Esophagus muscularis mucosa (tissue), 4 donors: ENCODE measurements at regions not wholly inside any gene's neighbourhood (a gene's known extent, or its start where the extent isn't known, plus 50 kb on each side); places are given as distances from the start of the nearest gene placed in this dataset.

Experiments
- DNase-seq: peaks from one replicate; pipeline ENCODE4 v3.0.0-alpha.2; 2017; ENCODE audit errors: extremely low spot score
- H3K27ac ChIP-seq, 4 donors: fragments of 200-600 bp; sonication (generic); replicated peaks in 1 of 4; 1 replicate in 3 of 4; 2 replicates in 1 of 4; pipeline ENCODE4 v1.5.1; 2016 to 2019; ENCODE audit warnings: mild to moderate bottlenecking in 1 of 4
- H3K27me3 ChIP-seq, 4 donors: fragments of 200-600 bp; sonication (generic); one replicate each; pipeline versions ENCODE4 v1.5.1 to v1.6.0; 2016 to 2019
- H3K36me3 ChIP-seq, 4 donors: fragments of 200-600 bp; sonication (generic); one replicate each; pipeline ENCODE4 v1.5.1; 2016 to 2019
- H3K4me1 ChIP-seq, 4 donors: fragments of 200-600 bp; sonication (generic); one replicate each; pipeline ENCODE4 v1.5.1; 2016 to 2019
- H3K4me3 ChIP-seq, 4 donors: fragments of 200-600 bp; sonication (generic); 1 replicate in 2 of 4; 2 replicates in 2 of 4; pipeline ENCODE4 v1.5.1; 2016 to 2019; ENCODE audit warnings: mild to moderate bottlenecking in 4 of 4, moderate library complexity in 1 of 4
- H3K9me3 ChIP-seq, 4 donors: fragments of 200-600 bp; sonication (generic); 1 replicate in 3 of 4; 2 replicates in 1 of 4; pipeline ENCODE4 v1.5.1; 2016 to 2019
- EP300 ChIP-seq: sonication (generic); formaldehyde crosslinking; IDR thresholded peaks from one replicate; pipeline ENCODE4 v1.6.1; 2017; ENCODE audit warnings: antibody characterized with exemption
- POLR2A ChIP-seq: fragments of 450-650 bp; IDR thresholded peaks from one replicate; pipeline ENCODE4 v1.6.1; 2017; ENCODE audit warnings: antibody characterized with exemption, moderate library complexity, mild to moderate bottlenecking, low read depth
- POLR2AphosphoS5 ChIP-seq, 2 donors: sonication (generic); formaldehyde crosslinking; IDR thresholded peaks; one replicate each; pipeline ENCODE4 v1.6.1; 2017; ENCODE audit warnings: antibody characterized with exemption in 2 of 2
- WGBS: methylation state at CpG from one replicate; pipeline ENCODE4 v1.1.5; 2018; 5-methylcytosine and 5-hydroxymethylcytosine counted together
- intact Hi-C: fragments of 100-400 bp; cut with DNase I; formaldehyde crosslinking; loops from one replicate; pipeline ENCODE4 v1.15.1; 2023
- TF ChIP-seq, protein P1 (sequence below), 3 experiments: fragments of 200-600 bp in 2 of 3; fragments of 450-650 bp in 1 of 3; sonication (generic) in 2 of 3; IDR thresholded peaks; one replicate each; pipeline ENCODE4 v1.5.1; 2017 to 2019; ENCODE audit warnings: antibody characterized with exemption in 3 of 3, mild to moderate bottlenecking in 2 of 3, moderate library complexity in 1 of 3

- Histone ChIP-seq H3K4me3 (no peak overlapping the region), H3K4me1 (no peaks in the 10 kb centered on the region), H3K27ac (no peak overlapping the region), H3K27me3 (no peaks in the 10 kb centered on the region), H3K36me3 (no peaks in the 10 kb centered on the region), H3K9me3 (no peaks in the 10 kb centered on the region)
- no peak for TF ChIP-seq POLR2A
- TF ChIP-seq EP300, result no peak
- TF ChIP-seq, protein P1, sequence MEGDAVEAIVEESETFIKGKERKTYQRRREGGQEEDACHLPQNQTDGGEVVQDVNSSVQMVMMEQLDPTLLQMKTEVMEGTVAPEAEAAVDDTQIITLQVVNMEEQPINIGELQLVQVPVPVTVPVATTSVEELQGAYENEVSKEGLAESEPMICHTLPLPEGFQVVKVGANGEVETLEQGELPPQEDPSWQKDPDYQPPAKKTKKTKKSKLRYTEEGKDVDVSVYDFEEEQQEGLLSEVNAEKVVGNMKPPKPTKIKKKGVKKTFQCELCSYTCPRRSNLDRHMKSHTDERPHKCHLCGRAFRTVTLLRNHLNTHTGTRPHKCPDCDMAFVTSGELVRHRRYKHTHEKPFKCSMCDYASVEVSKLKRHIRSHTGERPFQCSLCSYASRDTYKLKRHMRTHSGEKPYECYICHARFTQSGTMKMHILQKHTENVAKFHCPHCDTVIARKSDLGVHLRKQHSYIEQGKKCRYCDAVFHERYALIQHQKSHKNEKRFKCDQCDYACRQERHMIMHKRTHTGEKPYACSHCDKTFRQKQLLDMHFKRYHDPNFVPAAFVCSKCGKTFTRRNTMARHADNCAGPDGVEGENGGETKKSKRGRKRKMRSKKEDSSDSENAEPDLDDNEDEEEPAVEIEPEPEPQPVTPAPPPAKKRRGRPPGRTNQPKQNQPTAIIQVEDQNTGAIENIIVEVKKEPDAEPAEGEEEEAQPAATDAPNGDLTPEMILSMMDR (IDR thresholded peaks at IDR 0.05), result no peak
- no peak for TF ChIP-seq POLR2AphosphoS5 (IDR thresholded peaks at IDR 0.05)
- intact Hi-C loops, result no loop called here
- no peak for DNase-seq
- 88% methylated on average over 3 of the region's 3 CpGs for WGBS
These were observed 201.0 kb downstream of the POSTN start for GRCh38 chr13:37397535-37397934.

DNA sequence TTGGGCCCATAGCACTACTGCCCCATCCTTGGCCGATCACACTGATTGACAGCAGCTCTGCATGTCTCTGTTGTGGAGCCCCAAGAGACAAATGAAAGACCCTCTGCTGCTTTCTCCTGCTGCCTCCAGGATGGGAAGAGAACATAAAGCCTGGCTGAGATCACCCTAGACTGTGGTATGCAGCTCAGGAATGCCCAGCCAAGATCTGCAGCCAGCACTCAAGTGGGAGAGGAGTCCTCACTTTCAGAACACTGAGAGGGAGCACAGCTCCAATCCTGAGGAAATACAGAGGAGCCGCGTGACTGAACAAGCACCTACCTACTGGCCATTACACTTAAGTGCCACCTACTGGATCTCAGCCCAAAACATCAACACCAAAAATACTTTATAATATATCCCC is 203.0 kb downstream of the POSTN start:
- WGBS, result 100% methylated on average over 3 of the region's 3 CpGs
- DNase-seq, result peak; percentile 80
- intact Hi-C loops, result no loop called here
- H3K4me1 ChIP-seq, result peaks cover 0 to 3% (median 0%) of the 10 kb centered on the region in 4 donors
- H3K27ac ChIP-seq, result no peak overlapping the region
- no peak for TF ChIP-seq EP300
- no peak for TF ChIP-seq POLR2A
- TF ChIP-seq, protein P1 (IDR thresholded peaks at IDR 0.05), result no peak
- TF ChIP-seq POLR2AphosphoS5 (IDR thresholded peaks at IDR 0.05), result no peak
- H3K36me3 ChIP-seq, result no peaks in the 10 kb centered on the region
- no peaks in the 10 kb centered on the region for H3K27me3 ChIP-seq
- no peaks in the 10 kb centered on the region for H3K9me3 ChIP-seq
- no peak overlapping the region for H3K4me3 ChIP-seq

DNA sequence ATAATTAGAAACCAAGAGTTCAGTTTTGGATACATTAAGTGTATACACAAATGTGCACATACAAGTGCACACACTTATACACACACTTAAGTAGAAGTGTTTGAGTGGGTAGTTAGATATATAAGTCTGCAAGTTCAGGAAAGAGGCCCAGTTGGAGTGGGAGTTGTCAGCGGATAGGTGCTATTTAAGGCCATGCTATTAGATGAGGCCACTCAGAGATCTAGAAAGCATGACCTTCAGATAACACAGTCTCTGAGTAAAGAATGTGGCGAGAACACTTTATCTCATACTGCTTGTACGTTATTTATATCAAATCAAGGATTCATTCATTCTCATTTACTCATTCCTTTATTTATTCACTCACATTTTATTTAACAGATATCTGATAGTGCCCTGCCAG is 206.2 kb downstream of the POSTN start:
- H3K27me3 ChIP-seq, result no peaks in the 10 kb centered on the region
- TF ChIP-seq POLR2AphosphoS5 (IDR thresholded peaks at IDR 0.05) (no peak), EP300 (no peak), POLR2A (no peak)
- TF ChIP-seq, protein P1 (IDR thresholded peaks at IDR 0.05), result no peak
- no peak overlapping the region for H3K27ac ChIP-seq
- no peak for DNase-seq
- 88% methylated on average over 3 of the region's 3 CpGs for WGBS
- H3K9me3 ChIP-seq, result no peaks in the 10 kb centered on the region
- H3K36me3 ChIP-seq, result no peaks in the 10 kb centered on the region
- no peak overlapping the region for H3K4me3 ChIP-seq
- intact Hi-C loops, result no loop called here
- H3K4me1 ChIP-seq, result peaks cover 0 to 3% (median 0%) of the 10 kb centered on the region in 4 donors

DNA sequence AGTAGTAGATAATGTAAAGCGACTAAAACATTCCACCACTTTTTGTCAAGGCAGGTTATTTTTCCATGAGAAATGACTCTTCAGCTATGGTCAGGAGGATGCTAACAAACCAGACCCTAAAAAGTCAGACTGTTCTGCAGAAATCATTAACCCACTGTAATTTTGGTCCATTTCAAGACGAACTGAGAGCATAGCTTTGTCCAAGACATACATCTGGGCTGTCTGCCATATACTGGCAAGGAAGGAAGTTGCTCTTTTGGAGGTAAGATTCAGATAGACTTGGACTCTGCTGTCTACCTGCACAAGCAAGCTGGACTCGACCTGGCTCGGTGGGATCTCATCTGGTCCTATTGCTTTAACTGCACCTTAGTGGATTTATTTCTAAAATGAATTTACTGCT is 207.8 kb downstream of the POSTN start:
- TF ChIP-seq POLR2A, result no peak
- TF ChIP-seq, protein P1 (IDR thresholded peaks at IDR 0.05), result no peak
- no peak for TF ChIP-seq POLR2AphosphoS5 (IDR thresholded peaks at IDR 0.05)
- TF ChIP-seq EP300, result no peak
- no peak overlapping the region for H3K27ac ChIP-seq
- H3K4me3 ChIP-seq, result no peak overlapping the region
- H3K4me1 ChIP-seq, result peaks cover 0 to 3% (median 0%) of the 10 kb centered on the region in 4 donors
- H3K27me3 ChIP-seq, result no peaks in the 10 kb centered on the region
- 85% methylated on average over 4 of the region's 4 CpGs for WGBS
- H3K36me3 ChIP-seq, result no peaks in the 10 kb centered on the region
- H3K9me3 ChIP-seq, result no peaks in the 10 kb centered on the region
- DNase-seq, result no peak
- intact Hi-C loops, result no loop called here

- H3K9me3 ChIP-seq, result no peaks in the 10 kb centered on the region
- H3K27ac ChIP-seq, result no peak overlapping the region
- H3K27me3 ChIP-seq, result no peaks in the 10 kb centered on the region
- H3K36me3 ChIP-seq, result no peaks in the 10 kb centered on the region
- H3K4me3 ChIP-seq, result no peak overlapping the region
- intact Hi-C loops, result no loop called here
- H3K4me1 ChIP-seq, result no peaks in the 10 kb centered on the region
- 43% methylated on average over 2 of the region's 2 CpGs for WGBS
- TF ChIP-seq POLR2AphosphoS5 (IDR thresholded peaks at IDR 0.05), result no peak
- TF ChIP-seq EP300, result no peak
- TF ChIP-seq POLR2A, result no peak
- TF ChIP-seq, protein P1 (IDR thresholded peaks at IDR 0.05), result no peak
- DNase-seq, result no peak
These were observed 212.5 kb downstream of the POSTN start for GRCh38 chr13:37385956-37386670.
